Neural progenitor cell (in vitro differentiated cells): ENCODE measurements at regions not wholly inside any gene's neighbourhood (a gene's known extent, or its start where the extent isn't known, plus 50 kb on each side); places are given as distances from the start of the nearest gene placed in this dataset.

Experiments used
- DNase-seq: peaks from one replicate; pipeline ENCODE4 v3.0.0-alpha.2; 2016; ENCODE audit warnings: low spot score
- H2AFZ ChIP-seq: fragments of 200-600 bp; sonication (generic); replicated peaks from 2 replicates; pipeline ENCODE4 v1.6.1; 2016; ENCODE audit warnings: antibody characterized with exemption
- H3F3A ChIP-seq: fragments of 200-600 bp; sonication (generic); 2 replicates; pipeline ENCODE4 v1.6.1; 2016; ENCODE audit warnings: antibody characterized with exemption, low read depth
- H3K27ac ChIP-seq: fragments of 200-600 bp; sonication (generic); 2 replicates; pipeline ENCODE4 v1.5.1; 2016; ENCODE audit warnings: mild to moderate bottlenecking
- H3K27me3 ChIP-seq: fragments of 200-600 bp; sonication (generic); 2 replicates; pipeline ENCODE4 v1.6.1; 2016; ENCODE audit warnings: mild to moderate bottlenecking, moderate library complexity
- H3K36me3 ChIP-seq: fragments of 200-600 bp; sonication (generic); 2 replicates; pipeline ENCODE4 v1.5.1; 2016
- H3K4me1 ChIP-seq: fragments of 200-600 bp; sonication (generic); 2 replicates; pipeline ENCODE4 v1.6.1; 2016; ENCODE audit warnings: mixed run types
- H3K4me2 ChIP-seq: fragments of 200-600 bp; sonication (generic); 2 replicates; pipeline ENCODE4 v1.6.1; 2016
- H3K4me3 ChIP-seq: fragments of 200-600 bp; sonication (generic); 2 replicates; pipeline ENCODE4 v1.5.1; 2016
- H3K79me2 ChIP-seq: fragments of 200-600 bp; sonication (generic); 2 replicates; pipeline ENCODE4 v1.6.1; 2016; ENCODE audit warnings: low read depth
- H3K9ac ChIP-seq: fragments of 200-600 bp; sonication (generic); 2 replicates; pipeline ENCODE4 v1.6.1; 2016
- H3K9me3 ChIP-seq: fragments of 200-600 bp; sonication (generic); 2 replicates; pipeline ENCODE4 v1.5.1; 2016; ENCODE audit warnings: low read depth
- H4K20me1 ChIP-seq: fragments of 200-600 bp; sonication (generic); 2 replicates; pipeline ENCODE4 v1.6.1; 2016; ENCODE audit warnings: low read depth
- H3K27ac Mint-ChIP-seq: 3 replicates; pipeline ENCODE4 v1.8.0; 2021; ENCODE audit warnings: mixed read lengths
- H3K27me3 Mint-ChIP-seq: 2 replicates; pipeline ENCODE4 v1.8.0; 2022; ENCODE audit warnings: low read depth, mild to moderate bottlenecking, inconsistent platforms, moderate library complexity, mixed read lengths; ENCODE audit not compliant: insufficient read depth
- H3K36me3 Mint-ChIP-seq: 3 replicates; pipeline ENCODE4 v1.8.0; 2021; ENCODE audit warnings: mixed read lengths
- H3K4me1 Mint-ChIP-seq: 3 replicates; pipeline ENCODE4 v1.8.0; 2021; ENCODE audit warnings: mixed read lengths
- H3K4me3 Mint-ChIP-seq: 3 replicates; pipeline ENCODE4 v1.8.0; 2021; ENCODE audit warnings: mild to moderate bottlenecking, moderate library complexity, mixed read lengths
- H3K9me3 Mint-ChIP-seq: 3 replicates; pipeline ENCODE4 v1.8.0; 2020; ENCODE audit warnings: mixed read lengths
- EZH2 ChIP-seq: fragments of 200-600 bp; sonication (generic); IDR thresholded peaks from 2 replicates; pipeline ENCODE4 v1.6.1; 2017; ENCODE audit warnings: antibody characterized with exemption, mild to moderate bottlenecking, moderate library complexity
- EZH2phosphoT487 ChIP-seq: fragments of 200-600 bp; sonication (generic); IDR thresholded peaks from 2 replicates; pipeline ENCODE4 v1.6.1; 2017; ENCODE audit warnings: antibody characterized with exemption
- TF ChIP-seq, protein P1 (sequence below): fragments of 200-600 bp; sonication (generic); IDR thresholded peaks from 2 replicates; pipeline ENCODE4 v1.5.1; 2017; ENCODE audit warnings: antibody characterized with exemption, mild to moderate bottlenecking

DNA sequence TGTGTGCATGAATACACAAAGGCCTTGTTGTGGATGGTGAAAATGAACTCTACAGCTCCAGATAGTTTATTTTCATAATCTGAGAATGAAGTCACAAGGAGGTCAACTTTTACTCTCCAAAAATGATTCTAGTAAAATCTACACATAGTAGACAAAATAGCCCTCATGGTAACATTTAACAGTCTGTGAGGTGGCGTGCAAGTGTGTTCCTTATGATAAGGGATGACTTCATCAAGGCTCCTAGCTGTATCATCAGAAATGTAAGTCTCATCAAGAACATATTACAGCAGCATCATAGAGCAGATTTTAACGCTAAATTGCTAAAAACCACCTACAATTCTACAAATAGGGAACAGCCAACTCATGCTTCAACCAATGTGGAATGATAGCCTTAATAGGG, 72.3 kb upstream of the RIOK3 start:
- Histone ChIP-seq H3K9ac (no peak overlapping the region), H3K79me2 (no peaks in the 10 kb centered on the region), H2AFZ (no peak overlapping the region), H3K4me2 (no peak overlapping the region), H4K20me1 (no peaks in the 10 kb centered on the region), H3K4me1 (no peaks in the 10 kb centered on the region), H3K27ac (no peak overlapping the region), H3F3A (no peaks in the 10 kb centered on the region), H3K9me3 (no peaks in the 10 kb centered on the region), H3K4me3 (no peak overlapping the region), H3K36me3 (no peaks in the 10 kb centered on the region), H3K27me3 (no peaks in the 10 kb centered on the region)
- TF ChIP-seq EZH2 (no peak), EZH2phosphoT487 (no peak)
- TF ChIP-seq, protein P1, sequence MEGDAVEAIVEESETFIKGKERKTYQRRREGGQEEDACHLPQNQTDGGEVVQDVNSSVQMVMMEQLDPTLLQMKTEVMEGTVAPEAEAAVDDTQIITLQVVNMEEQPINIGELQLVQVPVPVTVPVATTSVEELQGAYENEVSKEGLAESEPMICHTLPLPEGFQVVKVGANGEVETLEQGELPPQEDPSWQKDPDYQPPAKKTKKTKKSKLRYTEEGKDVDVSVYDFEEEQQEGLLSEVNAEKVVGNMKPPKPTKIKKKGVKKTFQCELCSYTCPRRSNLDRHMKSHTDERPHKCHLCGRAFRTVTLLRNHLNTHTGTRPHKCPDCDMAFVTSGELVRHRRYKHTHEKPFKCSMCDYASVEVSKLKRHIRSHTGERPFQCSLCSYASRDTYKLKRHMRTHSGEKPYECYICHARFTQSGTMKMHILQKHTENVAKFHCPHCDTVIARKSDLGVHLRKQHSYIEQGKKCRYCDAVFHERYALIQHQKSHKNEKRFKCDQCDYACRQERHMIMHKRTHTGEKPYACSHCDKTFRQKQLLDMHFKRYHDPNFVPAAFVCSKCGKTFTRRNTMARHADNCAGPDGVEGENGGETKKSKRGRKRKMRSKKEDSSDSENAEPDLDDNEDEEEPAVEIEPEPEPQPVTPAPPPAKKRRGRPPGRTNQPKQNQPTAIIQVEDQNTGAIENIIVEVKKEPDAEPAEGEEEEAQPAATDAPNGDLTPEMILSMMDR, result no peak
- Mint-ChIP-seq H3K27me3 (no peaks in the 10 kb centered on the region), H3K27ac (no peak overlapping the region), H3K4me1 (peaks cover 4% of the 10 kb centered on the region), H3K4me3 (no peak overlapping the region), H3K36me3 (peaks cover 12% of the 10 kb centered on the region), H3K9me3 (no peaks in the 10 kb centered on the region)
- no peak for DNase-seq

DNA sequence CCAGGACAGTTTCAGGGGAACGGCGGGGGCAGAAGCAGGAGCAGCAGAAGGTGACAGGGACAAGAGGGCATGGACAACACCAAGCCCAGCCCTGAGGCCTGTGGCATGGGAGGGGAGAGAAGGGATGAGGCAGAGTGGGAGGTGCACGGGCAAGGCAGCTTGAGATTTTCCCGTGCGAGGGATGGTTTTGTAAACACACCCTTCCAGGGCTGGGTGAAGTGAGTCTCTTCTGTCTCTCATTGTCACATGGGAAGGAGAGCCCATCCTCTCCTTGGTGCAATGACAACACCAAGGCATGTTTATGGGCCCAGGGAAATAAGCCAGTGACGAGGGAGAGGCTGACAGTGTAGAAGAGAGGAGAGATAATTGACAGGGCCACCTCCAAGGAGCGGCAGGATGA, 69.6 kb upstream of the RIOK3 start:
- Mint-ChIP-seq H3K36me3 (peaks cover 10% of the 10 kb centered on the region), H3K4me1 (no peaks in the 10 kb centered on the region), H3K27me3 (no peaks in the 10 kb centered on the region), H3K27ac (no peak overlapping the region), H3K9me3 (no peaks in the 10 kb centered on the region), H3K4me3 (no peak overlapping the region)
- Histone ChIP-seq H3K27me3 (no peaks in the 10 kb centered on the region), H3K79me2 (no peaks in the 10 kb centered on the region), H3K4me2 (no peak overlapping the region), H3K36me3 (no peaks in the 10 kb centered on the region), H2AFZ (no peak overlapping the region), H3K4me1 (no peaks in the 10 kb centered on the region), H3F3A (no peaks in the 10 kb centered on the region), H3K9ac (no peak overlapping the region), H3K27ac (no peak overlapping the region), H4K20me1 (no peaks in the 10 kb centered on the region), H3K9me3 (no peaks in the 10 kb centered on the region), H3K4me3 (no peak overlapping the region)
- no peak for DNase-seq
- TF ChIP-seq EZH2 (no peak), EZH2phosphoT487 (no peak)
- TF ChIP-seq, protein P1, result no peak

DNA sequence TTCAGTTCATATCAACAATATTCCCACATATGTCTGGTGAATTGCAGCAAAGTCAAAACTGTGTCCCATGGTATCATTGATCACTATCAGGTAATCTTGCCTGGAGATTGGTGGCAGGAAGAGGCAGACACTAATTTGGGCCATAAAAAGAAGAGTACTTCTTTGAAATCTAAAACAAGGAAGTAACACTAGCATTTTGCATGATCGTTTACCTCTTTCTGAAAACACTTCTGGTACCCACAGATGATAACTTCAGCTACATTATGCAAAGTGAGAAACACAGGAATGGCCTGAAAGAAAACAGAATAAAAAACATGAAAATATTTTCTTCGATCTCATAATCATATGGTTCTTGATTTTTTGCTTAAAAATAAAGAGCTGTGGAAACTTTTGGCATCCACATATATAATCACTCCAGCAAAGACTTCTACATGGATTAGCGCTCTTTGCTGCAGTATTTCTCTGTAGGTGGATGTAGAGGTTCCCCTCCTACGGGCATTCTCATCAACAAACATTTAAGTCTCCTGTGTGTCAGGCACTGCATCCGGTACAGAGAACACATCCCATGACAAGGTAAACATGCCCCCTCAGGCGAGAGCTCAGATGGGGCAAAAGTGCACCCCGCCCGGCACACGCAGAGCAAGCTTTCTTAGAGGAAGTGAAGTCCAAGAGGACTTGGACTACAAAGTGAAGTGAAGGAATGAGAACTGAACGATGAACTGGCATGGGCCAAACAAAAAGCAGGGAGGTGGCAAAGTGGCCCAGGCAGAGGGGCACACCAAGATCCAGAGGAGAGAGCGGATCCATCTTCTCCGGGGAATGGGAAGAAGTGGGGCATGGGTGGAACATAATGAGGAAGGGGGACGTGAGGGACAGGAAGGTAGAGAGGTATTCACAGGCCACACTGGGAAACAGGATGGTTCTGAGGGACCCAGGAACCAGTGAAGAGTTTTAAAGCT, 68.0 kb upstream of the RIOK3 start:
- Mint-ChIP-seq H3K9me3 (no peaks in the 10 kb centered on the region), H3K36me3 (peaks cover 10% of the 10 kb centered on the region), H3K4me3 (no peak overlapping the region), H3K27me3 (peaks cover 2% of the 10 kb centered on the region), H3K27ac (peak overlapping the region; percentile 77), H3K4me1 (no peaks in the 10 kb centered on the region)
- Histone ChIP-seq H2AFZ (no peak overlapping the region), H3K9me3 (no peaks in the 10 kb centered on the region), H3K9ac (no peak overlapping the region), H3K4me3 (no peak overlapping the region), H3K4me2 (no peak overlapping the region), H3K79me2 (no peaks in the 10 kb centered on the region), H3K36me3 (no peaks in the 10 kb centered on the region), H4K20me1 (no peaks in the 10 kb centered on the region), H3K27ac (no peak overlapping the region), H3F3A (no peaks in the 10 kb centered on the region), H3K4me1 (no peaks in the 10 kb centered on the region), H3K27me3 (no peaks in the 10 kb centered on the region)
- no peak for DNase-seq
- TF ChIP-seq EZH2, result no peak
- TF ChIP-seq, protein P1, result no peak
- TF ChIP-seq EZH2phosphoT487, result no peak
